ENCODE measurements at regions not wholly inside any gene's neighbourhood (a gene's known extent, or its start where the extent isn't known, plus 50 kb on each side); places are given as distances from the start of the nearest gene placed in this dataset.

DNA sequence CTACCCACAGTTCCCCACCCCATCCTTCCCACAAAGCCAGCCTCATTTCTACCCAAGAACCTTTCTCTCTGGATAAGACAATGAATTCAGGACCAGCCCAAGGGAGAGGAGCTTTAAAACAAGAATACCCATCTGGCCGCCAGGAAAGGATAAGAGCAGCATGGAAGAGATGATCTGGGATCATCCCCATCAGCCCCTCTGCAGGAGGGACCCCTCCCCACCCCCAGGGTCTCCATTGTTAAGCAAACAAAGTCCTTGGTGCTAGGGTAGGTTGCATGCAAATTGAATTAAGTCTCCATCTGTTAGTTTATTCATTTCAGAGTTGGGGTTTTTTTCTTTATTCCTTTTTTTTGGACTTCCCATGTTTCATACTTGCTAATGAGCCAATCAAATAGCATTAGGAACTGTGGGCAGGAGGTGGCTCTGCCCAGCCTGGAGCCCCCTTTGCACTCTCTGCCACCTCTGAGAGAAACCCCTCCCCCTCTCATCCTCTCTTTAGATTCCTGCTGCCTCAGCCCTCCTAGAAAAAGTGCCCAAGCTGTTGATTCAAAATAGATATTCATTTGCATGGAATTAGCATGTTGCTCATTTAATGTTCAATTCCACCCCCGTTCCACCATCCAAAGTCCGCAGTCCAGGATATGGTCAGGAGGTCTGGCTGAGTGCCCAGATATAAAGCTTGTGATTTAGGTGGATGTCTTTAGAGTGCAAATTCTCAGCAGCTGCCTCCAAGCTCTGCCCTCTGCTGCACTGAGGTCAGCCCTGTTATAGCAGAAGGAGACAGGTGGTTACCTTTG, 138.5 kb upstream of the NCAM1 start:
- TF ChIP-seq, protein P1, sequence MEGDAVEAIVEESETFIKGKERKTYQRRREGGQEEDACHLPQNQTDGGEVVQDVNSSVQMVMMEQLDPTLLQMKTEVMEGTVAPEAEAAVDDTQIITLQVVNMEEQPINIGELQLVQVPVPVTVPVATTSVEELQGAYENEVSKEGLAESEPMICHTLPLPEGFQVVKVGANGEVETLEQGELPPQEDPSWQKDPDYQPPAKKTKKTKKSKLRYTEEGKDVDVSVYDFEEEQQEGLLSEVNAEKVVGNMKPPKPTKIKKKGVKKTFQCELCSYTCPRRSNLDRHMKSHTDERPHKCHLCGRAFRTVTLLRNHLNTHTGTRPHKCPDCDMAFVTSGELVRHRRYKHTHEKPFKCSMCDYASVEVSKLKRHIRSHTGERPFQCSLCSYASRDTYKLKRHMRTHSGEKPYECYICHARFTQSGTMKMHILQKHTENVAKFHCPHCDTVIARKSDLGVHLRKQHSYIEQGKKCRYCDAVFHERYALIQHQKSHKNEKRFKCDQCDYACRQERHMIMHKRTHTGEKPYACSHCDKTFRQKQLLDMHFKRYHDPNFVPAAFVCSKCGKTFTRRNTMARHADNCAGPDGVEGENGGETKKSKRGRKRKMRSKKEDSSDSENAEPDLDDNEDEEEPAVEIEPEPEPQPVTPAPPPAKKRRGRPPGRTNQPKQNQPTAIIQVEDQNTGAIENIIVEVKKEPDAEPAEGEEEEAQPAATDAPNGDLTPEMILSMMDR (IDR thresholded peaks at IDR 0.05; ENCODE audit: low read depth, low read length, poor library complexity, severe bottlenecking), result no peak
- no peak for TF ChIP-seq EZH2phosphoT487 (IDR thresholded peaks at IDR 0.05; ENCODE audit: borderline replicate concordance, low read length)

All from DOHH2 (cell line).